H9 (cell line): ENCODE measurements at regions not wholly inside any gene's neighbourhood (a gene's known extent, or its start where the extent isn't known, plus 50 kb on each side); places are given as distances from the start of the nearest gene placed in this dataset.

ENCODE experiments used
- DNase-seq: peaks from one replicate; pipeline ENCODE4 v3.0.0-alpha.2; 2017
- H2AFZ ChIP-seq: one replicate; pipeline ENCODE4 v1.6.1; 2013; ENCODE audit warnings: mild to moderate bottlenecking, low read length, control low read depth, moderate library complexity
- H2AK5ac ChIP-seq: 2 replicates; pipeline ENCODE4 v1.6.1; 2013; ENCODE audit warnings: low read length, control low read depth, mixed read lengths; ENCODE audit not compliant: insufficient read length
- H2BK120ac ChIP-seq: one replicate; pipeline ENCODE4 v1.6.1; 2013; ENCODE audit warnings: low read depth, mild to moderate bottlenecking, low read length, control low read depth, inconsistent platforms; ENCODE audit not compliant: poor library complexity, severe bottlenecking
- H2BK12ac ChIP-seq: 2 replicates; pipeline ENCODE4 v1.6.1; 2013; ENCODE audit warnings: low read length, control low read depth, mixed read lengths, low read depth; ENCODE audit not compliant: insufficient read length
- H2BK15ac ChIP-seq: 2 replicates; pipeline ENCODE4 v1.6.1; 2013; ENCODE audit warnings: low read depth, low read length, control low read depth
- H2BK20ac ChIP-seq: one replicate; pipeline ENCODE4 v1.6.1; 2013; ENCODE audit warnings: low read depth, mild to moderate bottlenecking, low read length, control low read depth, inconsistent platforms; ENCODE audit not compliant: poor library complexity, severe bottlenecking
- H2BK5ac ChIP-seq: 2 replicates; pipeline ENCODE4 v1.6.1; 2013; ENCODE audit warnings: low read length, control low read depth, mixed read lengths; ENCODE audit not compliant: insufficient read length
- H3K14ac ChIP-seq: 2 replicates; pipeline ENCODE4 v1.6.1; 2013; ENCODE audit warnings: low read length, control low read depth; ENCODE audit not compliant: insufficient read depth
- H3K18ac ChIP-seq: 2 replicates; pipeline ENCODE4 v1.6.1; 2013; ENCODE audit warnings: low read depth, mild to moderate bottlenecking, mixed read lengths, low read length, control low read depth; ENCODE audit not compliant: insufficient read length
- H3K23ac ChIP-seq: 2 replicates; pipeline ENCODE4 v1.6.1; 2013; ENCODE audit warnings: low read length, control low read depth, mixed read lengths, low read depth; ENCODE audit not compliant: insufficient read length
- H3K23me2 ChIP-seq: 2 replicates; pipeline ENCODE4 v1.6.1; 2013; ENCODE audit warnings: low read depth, mild to moderate bottlenecking, mixed read lengths, low read length, control low read depth; ENCODE audit not compliant: insufficient read length, poor library complexity, severe bottlenecking
- H3K27ac ChIP-seq: 2 replicates; pipeline ENCODE4 v1.5.1; 2013; ENCODE audit warnings: low read length, control low read depth, mixed read lengths, low read depth; ENCODE audit not compliant: insufficient read length
- H3K27me3 ChIP-seq: 2 replicates; pipeline ENCODE4 v1.6.1; 2013; ENCODE audit warnings: low read length, control low read depth, inconsistent platforms; ENCODE audit not compliant: insufficient read depth
- H3K4ac ChIP-seq: 2 replicates; pipeline ENCODE4 v1.6.1; 2013; ENCODE audit warnings: low read depth, mild to moderate bottlenecking, control low read depth, inconsistent platforms, low read length, moderate library complexity
- H3K4me1 ChIP-seq: 2 replicates; pipeline ENCODE4 v1.6.1; 2013; ENCODE audit warnings: low read length, control low read depth, inconsistent platforms; ENCODE audit not compliant: insufficient read depth
- H3K4me2 ChIP-seq: 2 replicates; pipeline ENCODE4 v1.6.1; 2013; ENCODE audit warnings: low read length, control low read depth, mixed read lengths; ENCODE audit not compliant: insufficient read length, insufficient read depth
- H3K56ac ChIP-seq: 2 replicates; pipeline ENCODE4 v1.6.1; 2013; ENCODE audit warnings: low read depth, mild to moderate bottlenecking, mixed read lengths, low read length, control low read depth; ENCODE audit not compliant: insufficient read length
- H3K79me1 ChIP-seq: 2 replicates; pipeline ENCODE4 v1.6.1; 2013; ENCODE audit warnings: low read depth, mild to moderate bottlenecking, moderate library complexity, low read length, control low read depth, inconsistent platforms; ENCODE audit not compliant: insufficient read depth, poor library complexity, severe bottlenecking
- H3K79me2 ChIP-seq: 2 replicates; pipeline ENCODE4 v1.6.1; 2013; ENCODE audit warnings: low read length, control low read depth, inconsistent platforms; ENCODE audit not compliant: insufficient read depth
- H3K9ac ChIP-seq: 2 replicates; pipeline ENCODE4 v1.6.1; 2013; ENCODE audit warnings: low read length, control low read depth, mixed read lengths; ENCODE audit not compliant: insufficient read length; ENCODE audit errors: extremely low read depth
- H3K9me3 ChIP-seq: one replicate; pipeline ENCODE4 v1.6.1; 2013; ENCODE audit warnings: low read depth, low read length, inconsistent platforms; ENCODE audit not compliant: control insufficient read depth
- H3T11ph ChIP-seq: one replicate; pipeline ENCODE4 v1.6.1; 2013; ENCODE audit warnings: mild to moderate bottlenecking, low read length, control low read depth, inconsistent platforms
- H4K20me1 ChIP-seq: one replicate; pipeline ENCODE4 v1.6.1; 2013; ENCODE audit not compliant: control insufficient read depth, insufficient read length, insufficient read depth
- H4K5ac ChIP-seq: 2 replicates; pipeline ENCODE4 v1.6.1; 2013; ENCODE audit warnings: low read depth, mild to moderate bottlenecking, mixed read lengths, low read length, control low read depth; ENCODE audit not compliant: insufficient read length
- H4K8ac ChIP-seq: replicated peaks from 2 replicates; pipeline ENCODE4 v1.6.1; 2013; ENCODE audit warnings: low read length, control low read depth, mixed read lengths, low read depth; ENCODE audit not compliant: insufficient read length
- H4K91ac ChIP-seq: 2 replicates; pipeline ENCODE4 v1.6.1; 2013; ENCODE audit warnings: low read depth, mild to moderate bottlenecking, moderate library complexity, mixed read lengths, low read length, control low read depth; ENCODE audit not compliant: insufficient read length
- H3K27ac Mint-ChIP-seq, 3 experiments: 2 replicates in 2 of 3; 3 replicates in 1 of 3; pipeline ENCODE4 v1.8.0; 2020 to 2021; ENCODE audit warnings: mixed read lengths in 3 of 3, mild to moderate bottlenecking in 1 of 3, moderate library complexity in 1 of 3
- H3K27me3 Mint-ChIP-seq: 2 replicates; pipeline ENCODE4 v1.8.0; 2021; ENCODE audit warnings: low read depth, mild to moderate bottlenecking, moderate library complexity, mixed read lengths
- H3K36me3 Mint-ChIP-seq, 3 experiments: 2 replicates in 2 of 3; 3 replicates in 1 of 3; pipeline ENCODE4 v1.8.0; 2020 to 2021; ENCODE audit warnings: low read depth in 3 of 3, mixed read lengths in 3 of 3; ENCODE audit not compliant: insufficient read depth in 1 of 3
- H3K4me1 Mint-ChIP-seq, 2 experiments: 2 replicates each; pipeline ENCODE4 v1.8.0; 2020; ENCODE audit warnings: mixed read lengths in 2 of 2
- H3K4me3 Mint-ChIP-seq, 2 experiments: 2 replicates in 1 of 2; 3 replicates in 1 of 2; pipeline ENCODE4 v1.8.0; 2020 to 2021; ENCODE audit warnings: mild to moderate bottlenecking in 2 of 2, mixed read lengths in 2 of 2, moderate library complexity in 1 of 2
- H3K9me3 Mint-ChIP-seq, 2 experiments: 2 replicates in 1 of 2; 3 replicates in 1 of 2; pipeline ENCODE4 v1.8.0; 2020; ENCODE audit warnings: mild to moderate bottlenecking in 2 of 2, mixed read lengths in 2 of 2, moderate library complexity in 1 of 2
- CTCF ChIP-seq: fragments of 200-600 bp; sonication (generic); conservative IDR thresholded peaks from 3 replicates; pipeline ENCODE4 v1.8.0; 2021; ENCODE audit warnings: antibody characterized with exemption, mild to moderate bottlenecking
- WGBS: extraction: QIAGEN DNeasy Blood & Tissue Kit; methylation state at CpG from one replicate; pipeline ENCODE4 v1.1.7; 2013; ENCODE audit warnings: missing lambda C conversion rate, low lambda C conversion rate, mixed read lengths; ENCODE audit not compliant: insufficient read length; ENCODE audit errors: extremely low coverage; 5-methylcytosine and 5-hydroxymethylcytosine counted together

- Mint-ChIP-seq H3K4me3 (no peak overlapping the region), H3K27ac (0 out of 7 replicates have a peak overlapping the region, but pooled peaks of 1 of the 3 experiments have one; percentile 14), H3K27me3 (no peaks in the 10 kb centered on the region; the same call in none of the 2 replicates), H3K9me3 (peaks cover 3 to 4% of the 10 kb centered on the region in 2 experiments; a peak in 3 of 5 replicates), H3K36me3 (peaks cover 0 to 4% (median 0%) of the 10 kb centered on the region in 3 experiments; a peak in 2 of 7 replicates), H3K4me1 (peaks cover 16 to 20% of the 10 kb centered on the region in 2 experiments)
- Histone ChIP-seq H3K79me1 (no peaks in the 10 kb centered on the region), H4K20me1 (no peaks in the 10 kb centered on the region), H3K9me3 (no peaks in the 10 kb centered on the region), H2BK20ac (no peak overlapping the region), H3K4ac (no peak overlapping the region), H3K4me1 (peaks cover 8% of the 10 kb centered on the region; the same call in 1 of the 2 replicates), H4K91ac (no peak overlapping the region), H3K14ac (no peak overlapping the region), H3K79me2 (no peaks in the 10 kb centered on the region), H3K23ac (no peak overlapping the region), H3K18ac (no peak overlapping the region), H2BK15ac (no peak overlapping the region), H3K9ac (no peak overlapping the region), H3K27ac (no peak overlapping the region), H2BK12ac (no peak overlapping the region), H3T11ph (no peak overlapping the region), H4K5ac (no peak overlapping the region), H3K4me2 (no peak overlapping the region), H3K23me2 (no peaks in the 10 kb centered on the region), H2AK5ac (no peak overlapping the region), H2AFZ (no peak overlapping the region), H2BK120ac (no peak overlapping the region), H3K56ac (no peak overlapping the region), H3K27me3 (no peaks in the 10 kb centered on the region), H4K8ac (no peak overlapping the region), H2BK5ac (no peak overlapping the region)
- DNase-seq, result no peak
- no CpG with 5 or more reads among the region's 15 CpGs for WGBS
- TF ChIP-seq CTCF, result no peak
Observed at GRCh38 chr2:15038366-15039364, 406.1 kb downstream of the LRATD1 start.
